ENCODE measurements at regions not wholly inside any gene's neighbourhood (a gene's known extent, or its start where the extent isn't known, plus 50 kb on each side); places are given as distances from the start of the nearest gene placed in this dataset.

DNA sequence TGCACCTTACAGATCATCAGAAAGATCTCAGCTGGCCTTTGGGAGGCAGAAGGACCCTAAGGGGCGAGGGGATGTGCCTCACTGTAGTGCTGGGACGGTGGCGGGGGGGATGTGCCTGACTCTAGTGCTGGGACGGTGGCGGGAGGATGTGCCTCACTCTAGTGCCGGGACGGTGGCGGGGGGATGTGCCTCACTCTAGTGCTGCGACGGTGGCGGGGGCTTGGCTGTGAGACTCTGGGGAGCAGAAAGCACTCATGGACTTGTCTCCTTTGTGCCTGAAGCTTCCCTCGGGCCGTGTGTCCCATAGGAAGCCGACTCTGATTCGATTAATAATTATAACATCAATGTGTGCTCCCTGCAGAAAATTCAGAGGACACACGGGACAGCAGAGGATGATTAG is 126.6 kb downstream of the ZNF664 start:
- no peaks in the 10 kb centered on the region for H3K9me3 ChIP-seq (ENCODE audit: severe bottlenecking)
- no peak for DNase-seq (ENCODE audit: low spot score)
- TF ChIP-seq, protein P1, sequence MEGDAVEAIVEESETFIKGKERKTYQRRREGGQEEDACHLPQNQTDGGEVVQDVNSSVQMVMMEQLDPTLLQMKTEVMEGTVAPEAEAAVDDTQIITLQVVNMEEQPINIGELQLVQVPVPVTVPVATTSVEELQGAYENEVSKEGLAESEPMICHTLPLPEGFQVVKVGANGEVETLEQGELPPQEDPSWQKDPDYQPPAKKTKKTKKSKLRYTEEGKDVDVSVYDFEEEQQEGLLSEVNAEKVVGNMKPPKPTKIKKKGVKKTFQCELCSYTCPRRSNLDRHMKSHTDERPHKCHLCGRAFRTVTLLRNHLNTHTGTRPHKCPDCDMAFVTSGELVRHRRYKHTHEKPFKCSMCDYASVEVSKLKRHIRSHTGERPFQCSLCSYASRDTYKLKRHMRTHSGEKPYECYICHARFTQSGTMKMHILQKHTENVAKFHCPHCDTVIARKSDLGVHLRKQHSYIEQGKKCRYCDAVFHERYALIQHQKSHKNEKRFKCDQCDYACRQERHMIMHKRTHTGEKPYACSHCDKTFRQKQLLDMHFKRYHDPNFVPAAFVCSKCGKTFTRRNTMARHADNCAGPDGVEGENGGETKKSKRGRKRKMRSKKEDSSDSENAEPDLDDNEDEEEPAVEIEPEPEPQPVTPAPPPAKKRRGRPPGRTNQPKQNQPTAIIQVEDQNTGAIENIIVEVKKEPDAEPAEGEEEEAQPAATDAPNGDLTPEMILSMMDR (IDR thresholded peaks at IDR 0.05; ENCODE audit: poor library complexity, severe bottlenecking): no peak
- no peaks in the 10 kb centered on the region for H3K36me3 ChIP-seq (ENCODE audit: low read depth)
- ATAC-seq (ENCODE audit: low read depth): no peak
- no peak overlapping the region for H3K4me3 ChIP-seq (ENCODE audit: severe bottlenecking)
- H3K27ac ChIP-seq (ENCODE audit: poor library complexity, severe bottlenecking): no peak overlapping the region
- no peaks in the 10 kb centered on the region for H3K27me3 ChIP-seq (ENCODE audit: insufficient read depth, poor library complexity, severe bottlenecking)
- no peaks in the 10 kb centered on the region for H3K4me1 ChIP-seq (ENCODE audit: insufficient read depth, poor library complexity, severe bottlenecking)

DNA sequence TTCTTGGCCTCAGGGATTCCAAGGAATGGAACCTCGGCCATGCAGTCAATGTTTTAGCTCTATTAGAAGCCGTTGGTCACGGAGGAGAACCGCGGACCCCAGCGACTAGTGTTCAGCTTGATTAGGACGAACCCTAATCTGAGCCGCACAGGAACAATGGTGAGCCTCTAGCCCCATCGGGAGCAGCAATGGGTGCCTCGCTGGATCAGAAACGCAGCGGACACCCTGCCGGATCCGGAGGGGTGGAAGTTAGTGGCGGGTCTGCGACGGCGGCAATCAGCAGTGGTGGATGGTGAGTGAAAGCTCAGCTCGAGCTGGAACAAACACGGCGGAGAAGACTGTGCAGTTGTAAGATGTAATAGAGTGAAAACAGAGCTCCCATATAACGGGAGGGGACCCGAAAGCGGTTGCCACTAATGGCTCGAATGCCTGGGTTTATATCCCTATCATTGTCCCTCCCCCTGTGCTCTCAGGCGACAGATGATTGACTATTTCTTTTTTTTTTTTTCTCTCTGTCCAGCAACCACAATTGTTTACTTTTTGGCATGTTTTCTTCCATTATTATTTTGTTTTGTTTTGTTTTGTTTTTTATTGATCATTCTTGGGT is 127.7 kb downstream of the ZNF664 start:
- ATAC-seq (ENCODE audit: low read depth) (no peak), DNase-seq (ENCODE audit: low spot score) (no peak)
- no peak overlapping the region for H3K4me3 ChIP-seq (ENCODE audit: severe bottlenecking)
- no peak overlapping the region for H3K27ac ChIP-seq (ENCODE audit: poor library complexity, severe bottlenecking)
- H3K27me3 ChIP-seq (ENCODE audit: insufficient read depth, poor library complexity, severe bottlenecking): no peaks in the 10 kb centered on the region
- no peaks in the 10 kb centered on the region for H3K36me3 ChIP-seq (ENCODE audit: low read depth)
- H3K4me1 ChIP-seq (ENCODE audit: insufficient read depth, poor library complexity, severe bottlenecking): no peaks in the 10 kb centered on the region
- TF ChIP-seq, protein P1 (IDR thresholded peaks at IDR 0.05; ENCODE audit: poor library complexity, severe bottlenecking): no peak
- no peaks in the 10 kb centered on the region for H3K9me3 ChIP-seq (ENCODE audit: severe bottlenecking)

DNA sequence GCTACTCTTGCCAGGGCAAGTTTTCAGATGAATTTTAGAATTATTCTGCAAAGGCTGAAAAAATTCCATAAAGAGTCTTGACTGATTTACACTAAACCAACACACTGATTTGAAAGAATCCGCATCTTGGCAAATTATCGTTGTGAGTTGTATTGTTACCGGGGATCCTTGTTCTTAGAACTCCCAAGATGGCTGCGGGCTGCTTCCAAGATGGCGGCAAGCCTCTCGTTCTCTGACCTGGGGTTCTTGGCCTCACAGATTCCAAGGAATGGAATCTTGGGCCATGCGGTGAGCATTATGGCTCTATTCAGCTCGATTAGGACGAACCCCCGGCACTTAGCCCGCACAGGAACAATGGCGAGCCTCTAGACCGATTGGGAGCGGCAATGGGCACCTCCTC is 132.5 kb downstream of the ZNF664 start:
- Histone ChIP-seq H3K27ac (ENCODE audit: poor library complexity, severe bottlenecking) (no peak overlapping the region), H3K9me3 (ENCODE audit: severe bottlenecking) (no peaks in the 10 kb centered on the region), H3K36me3 (ENCODE audit: low read depth) (no peaks in the 10 kb centered on the region), H3K4me3 (ENCODE audit: severe bottlenecking) (no peak overlapping the region), H3K4me1 (ENCODE audit: insufficient read depth, poor library complexity, severe bottlenecking) (no peaks in the 10 kb centered on the region), H3K27me3 (ENCODE audit: insufficient read depth, poor library complexity, severe bottlenecking) (no peaks in the 10 kb centered on the region)
- no peak for DNase-seq (ENCODE audit: low spot score)
- no peak for ATAC-seq (ENCODE audit: low read depth)
- TF ChIP-seq, protein P1 (IDR thresholded peaks at IDR 0.05; ENCODE audit: poor library complexity, severe bottlenecking): no peak

DNA sequence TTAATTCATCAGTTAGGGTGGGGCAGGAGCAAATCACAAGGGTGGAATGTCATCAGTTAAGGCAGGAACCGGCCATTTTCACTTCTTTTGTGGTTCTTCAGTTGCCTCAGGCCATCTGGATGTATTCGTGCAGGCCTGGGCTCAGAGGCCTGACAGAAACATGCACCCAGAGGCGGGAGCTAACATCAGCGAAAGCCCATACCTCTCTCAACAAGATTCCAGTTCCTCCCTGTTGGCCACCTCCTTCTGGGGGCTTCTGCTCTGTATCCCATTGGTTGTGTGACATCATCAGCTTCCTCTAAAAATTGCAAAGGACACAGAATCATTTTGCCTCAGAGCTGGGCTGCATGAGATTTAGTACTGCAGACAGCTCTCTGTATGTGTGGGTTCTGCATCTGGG is 134.3 kb downstream of the ZNF664 start:
- H3K27me3 ChIP-seq (ENCODE audit: insufficient read depth, poor library complexity, severe bottlenecking): no peaks in the 10 kb centered on the region
- ATAC-seq (ENCODE audit: low read depth): no peak
- H3K27ac ChIP-seq (ENCODE audit: poor library complexity, severe bottlenecking): no peak overlapping the region
- H3K36me3 ChIP-seq (ENCODE audit: low read depth): no peaks in the 10 kb centered on the region
- H3K4me3 ChIP-seq (ENCODE audit: severe bottlenecking): no peak overlapping the region
- H3K4me1 ChIP-seq (ENCODE audit: insufficient read depth, poor library complexity, severe bottlenecking): no peaks in the 10 kb centered on the region
- TF ChIP-seq, protein P1 (IDR thresholded peaks at IDR 0.05; ENCODE audit: poor library complexity, severe bottlenecking): no peak
- no peaks in the 10 kb centered on the region for H3K9me3 ChIP-seq (ENCODE audit: severe bottlenecking)
- no peak for DNase-seq (ENCODE audit: low spot score)

DNA sequence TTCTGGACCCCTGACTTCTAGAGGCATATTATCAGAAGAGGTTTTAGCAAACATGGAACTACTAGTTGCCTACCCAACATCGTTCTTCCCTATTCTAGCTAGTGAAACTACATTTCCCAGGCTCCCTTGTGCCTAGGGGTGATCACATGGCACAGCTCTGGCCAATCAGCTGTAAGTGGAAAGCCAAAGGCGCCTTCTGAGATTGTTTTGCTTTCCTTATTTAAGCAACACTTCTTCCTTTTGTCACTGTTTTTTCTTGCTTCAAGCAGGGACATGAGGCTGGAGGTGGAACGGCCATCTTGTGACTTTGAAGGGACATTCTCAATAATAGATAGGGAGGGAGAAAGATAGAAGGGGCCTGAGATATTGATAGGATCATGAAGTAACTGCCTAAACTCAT is 136.7 kb downstream of the ZNF664 start:
- H3K4me3 ChIP-seq (ENCODE audit: severe bottlenecking): no peak overlapping the region
- no peaks in the 10 kb centered on the region for H3K27me3 ChIP-seq (ENCODE audit: insufficient read depth, poor library complexity, severe bottlenecking)
- ATAC-seq (ENCODE audit: low read depth): peak; percentile 52; the same call in 2 of the 3 replicates
- TF ChIP-seq, protein P1 (IDR thresholded peaks at IDR 0.05; ENCODE audit: poor library complexity, severe bottlenecking): no peak
- DNase-seq (ENCODE audit: low spot score): no peak
- no peak overlapping the region for H3K27ac ChIP-seq (ENCODE audit: poor library complexity, severe bottlenecking)
- no peaks in the 10 kb centered on the region for H3K4me1 ChIP-seq (ENCODE audit: insufficient read depth, poor library complexity, severe bottlenecking)
- H3K36me3 ChIP-seq (ENCODE audit: low read depth): no peaks in the 10 kb centered on the region
- H3K9me3 ChIP-seq (ENCODE audit: severe bottlenecking): no peaks in the 10 kb centered on the region

All from RWPE2 (cell line).